Ascending aorta (tissue), 2 donors: ENCODE measurements at regions not wholly inside any gene's neighbourhood (a gene's known extent, or its start where the extent isn't known, plus 50 kb on each side); places are given as distances from the start of the nearest gene placed in this dataset.
A peak's percentile ranks its signal among the peaks of the same experiment; 100 is the strongest.

Source experiments
- DNase-seq, 2 donors: peaks; one replicate each; pipeline ENCODE4 v3.0.0-alpha.2; 2019; ENCODE audit warnings: low spot score in 2 of 2
- H3K27ac ChIP-seq, 2 donors: fragments of 200-600 bp; sonication (generic); one replicate each; pipeline ENCODE4 v1.5.1; 2016 to 2017; ENCODE audit warnings: mild to moderate bottlenecking in 1 of 2
- H3K27me3 ChIP-seq: fragments of 200-600 bp; sonication (generic); one replicate; pipeline ENCODE4 v1.5.1; 2017
- H3K36me3 ChIP-seq, 2 donors: fragments of 200-600 bp; sonication (generic); one replicate each; pipeline ENCODE4 v1.5.1; 2016
- H3K4me1 ChIP-seq, 2 donors: fragments of 200-600 bp; sonication (generic); one replicate each; pipeline ENCODE4 v1.5.1; 2016 to 2017; ENCODE audit warnings: mild to moderate bottlenecking in 1 of 2
- H3K4me3 ChIP-seq, 2 donors: fragments of 200-600 bp; sonication (generic); one replicate each; pipeline ENCODE4 v1.5.1; 2016 to 2017; ENCODE audit warnings: mild to moderate bottlenecking in 1 of 2
- H3K9me3 ChIP-seq, 2 donors: fragments of 200-600 bp; sonication (generic); one replicate each; pipeline ENCODE4 v1.5.1; 2016
- intact Hi-C: fragments of 100-400 bp; cut with DNase I; formaldehyde crosslinking; loops from one replicate; pipeline ENCODE4 v1.15.1; 2023
- TF ChIP-seq, protein P1 (sequence below), 3 experiments: fragments of 200-600 bp in 2 of 3; fragments of 450-650 bp in 1 of 3; sonication (generic) in 2 of 3; IDR thresholded peaks; one replicate each; pipeline ENCODE4 v1.5.1; 2016 to 2019; ENCODE audit warnings: antibody characterized with exemption in 3 of 3, mild to moderate bottlenecking in 1 of 3, moderate library complexity in 1 of 3

DNA sequence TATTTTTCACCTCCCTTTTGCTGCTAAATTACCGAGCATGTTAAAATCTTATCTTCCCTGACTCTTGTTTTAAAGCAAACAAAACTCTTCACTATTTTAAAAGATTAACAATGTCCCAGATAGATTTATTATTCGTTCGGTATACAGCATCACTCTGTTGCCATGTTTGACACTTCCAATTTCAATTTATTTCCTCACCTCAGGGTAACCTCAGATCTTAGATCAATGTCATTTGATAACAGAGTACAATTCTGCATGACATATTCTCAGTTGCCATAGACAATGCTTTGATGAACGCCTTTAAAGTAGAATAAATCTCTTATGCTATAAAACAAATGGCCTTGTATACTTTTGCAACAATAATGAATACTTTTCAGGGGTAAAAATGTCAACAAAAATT lies 1078.1 kb upstream of the IGFBP7 start:
- Histone ChIP-seq H3K4me1 (no peaks in the 10 kb centered on the region), H3K27ac (no peak overlapping the region), H3K36me3 (no peaks in the 10 kb centered on the region), H3K27me3 (no peaks in the 10 kb centered on the region), H3K4me3 (no peak overlapping the region), H3K9me3 (no peaks in the 10 kb centered on the region)
- TF ChIP-seq, protein P1, sequence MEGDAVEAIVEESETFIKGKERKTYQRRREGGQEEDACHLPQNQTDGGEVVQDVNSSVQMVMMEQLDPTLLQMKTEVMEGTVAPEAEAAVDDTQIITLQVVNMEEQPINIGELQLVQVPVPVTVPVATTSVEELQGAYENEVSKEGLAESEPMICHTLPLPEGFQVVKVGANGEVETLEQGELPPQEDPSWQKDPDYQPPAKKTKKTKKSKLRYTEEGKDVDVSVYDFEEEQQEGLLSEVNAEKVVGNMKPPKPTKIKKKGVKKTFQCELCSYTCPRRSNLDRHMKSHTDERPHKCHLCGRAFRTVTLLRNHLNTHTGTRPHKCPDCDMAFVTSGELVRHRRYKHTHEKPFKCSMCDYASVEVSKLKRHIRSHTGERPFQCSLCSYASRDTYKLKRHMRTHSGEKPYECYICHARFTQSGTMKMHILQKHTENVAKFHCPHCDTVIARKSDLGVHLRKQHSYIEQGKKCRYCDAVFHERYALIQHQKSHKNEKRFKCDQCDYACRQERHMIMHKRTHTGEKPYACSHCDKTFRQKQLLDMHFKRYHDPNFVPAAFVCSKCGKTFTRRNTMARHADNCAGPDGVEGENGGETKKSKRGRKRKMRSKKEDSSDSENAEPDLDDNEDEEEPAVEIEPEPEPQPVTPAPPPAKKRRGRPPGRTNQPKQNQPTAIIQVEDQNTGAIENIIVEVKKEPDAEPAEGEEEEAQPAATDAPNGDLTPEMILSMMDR (IDR thresholded peaks at IDR 0.05) = no peak
- intact Hi-C loops = no loop called here
- no peak for DNase-seq

DNA sequence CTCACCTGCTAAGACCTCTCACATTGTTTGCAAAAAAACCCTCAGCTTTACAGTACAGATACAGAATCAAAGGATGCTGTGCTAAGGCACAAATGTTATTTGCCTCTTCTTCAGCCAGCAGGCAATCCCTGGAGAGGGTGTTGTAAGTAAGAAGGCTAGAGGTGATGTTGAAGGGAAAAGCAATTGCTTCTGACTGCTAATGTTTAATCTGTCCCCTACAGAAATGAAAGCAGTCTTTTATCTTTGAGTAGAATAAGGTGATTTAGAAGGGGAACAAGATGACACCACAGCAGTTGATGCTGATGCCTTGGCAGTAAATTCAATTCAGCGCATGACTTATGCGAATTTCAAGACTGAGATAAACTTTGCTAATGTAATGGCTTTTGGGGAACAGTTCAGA lies 1064.8 kb upstream of the IGFBP7 start:
- TF ChIP-seq, protein P1 (IDR thresholded peaks at IDR 0.05) = no peak
- intact Hi-C loops = no loop called here

DNA sequence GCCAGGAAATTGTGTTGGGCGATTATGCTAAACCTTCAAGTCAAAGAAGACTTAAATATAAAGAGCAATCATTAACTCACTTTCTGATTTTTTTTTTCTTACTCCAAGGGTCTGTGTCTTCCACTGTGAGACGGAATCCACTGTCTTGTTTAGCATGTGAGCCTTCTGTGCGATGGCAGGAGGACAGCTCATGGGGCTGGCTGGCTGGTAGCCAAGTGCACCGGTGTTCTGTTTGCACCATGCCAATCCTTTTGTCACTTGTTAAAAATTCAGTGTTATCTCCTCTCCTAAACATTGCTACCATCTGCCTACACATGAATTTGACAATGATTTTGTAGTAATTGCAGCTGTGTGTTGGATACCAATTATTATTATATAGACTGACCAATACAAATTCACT lies 1056.3 kb upstream of the IGFBP7 start:
- H3K4me3 ChIP-seq = no peak overlapping the region
- H3K4me1 ChIP-seq = peaks cover 0 to 2% of the 10 kb centered on the region in 2 donors
- no peak overlapping the region for H3K27ac ChIP-seq
- no peaks in the 10 kb centered on the region for H3K9me3 ChIP-seq
- TF ChIP-seq, protein P1 (IDR thresholded peaks at IDR 0.05) = no peak
- H3K36me3 ChIP-seq = no peaks in the 10 kb centered on the region
- H3K27me3 ChIP-seq = no peaks in the 10 kb centered on the region
- intact Hi-C loops = no loop called here
- no peak for DNase-seq

More for the DNA sequence above, 1064.8 kb upstream of the IGFBP7 start:
- DNase-seq = no peak
- H3K4me1 ChIP-seq = no peaks in the 10 kb centered on the region
- no peak overlapping the region for H3K4me3 ChIP-seq
- no peak overlapping the region for H3K27ac ChIP-seq
- H3K36me3 ChIP-seq = no peaks in the 10 kb centered on the region
- H3K27me3 ChIP-seq = no peaks in the 10 kb centered on the region
- no peaks in the 10 kb centered on the region for H3K9me3 ChIP-seq

DNA sequence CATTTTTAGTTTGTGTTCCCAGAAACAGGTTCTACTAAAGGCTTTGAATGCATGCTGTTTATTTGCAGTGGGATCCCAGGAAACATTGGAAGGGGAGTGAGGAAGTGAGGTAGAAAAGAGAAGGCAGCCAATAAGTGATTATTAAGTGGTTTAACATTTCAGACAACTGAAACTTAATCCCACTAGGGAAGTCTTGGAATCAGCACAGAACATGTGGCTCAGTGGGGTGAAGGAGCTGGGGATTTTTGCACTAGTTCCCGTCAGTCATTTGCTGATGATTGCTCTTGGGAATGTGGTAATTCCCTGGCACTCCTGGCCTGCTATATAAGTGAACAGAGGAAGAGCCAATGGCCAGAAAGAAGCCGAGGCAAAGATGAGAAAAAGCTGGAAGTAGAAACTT lies 1053.0 kb upstream of the IGFBP7 start:
- Histone ChIP-seq H3K36me3 (no peaks in the 10 kb centered on the region), H3K27me3 (no peaks in the 10 kb centered on the region), H3K4me1 (peaks cover 0 to 2% of the 10 kb centered on the region in 2 donors), H3K27ac (peak overlapping the region in 1 of 2 donors; percentile 19), H3K9me3 (no peaks in the 10 kb centered on the region), H3K4me3 (no peak overlapping the region)
- TF ChIP-seq, protein P1 (IDR thresholded peaks at IDR 0.05) = no peak
- peak in 1 of 2 donors; percentile 63 for DNase-seq
- intact Hi-C loops = no loop called here

DNA sequence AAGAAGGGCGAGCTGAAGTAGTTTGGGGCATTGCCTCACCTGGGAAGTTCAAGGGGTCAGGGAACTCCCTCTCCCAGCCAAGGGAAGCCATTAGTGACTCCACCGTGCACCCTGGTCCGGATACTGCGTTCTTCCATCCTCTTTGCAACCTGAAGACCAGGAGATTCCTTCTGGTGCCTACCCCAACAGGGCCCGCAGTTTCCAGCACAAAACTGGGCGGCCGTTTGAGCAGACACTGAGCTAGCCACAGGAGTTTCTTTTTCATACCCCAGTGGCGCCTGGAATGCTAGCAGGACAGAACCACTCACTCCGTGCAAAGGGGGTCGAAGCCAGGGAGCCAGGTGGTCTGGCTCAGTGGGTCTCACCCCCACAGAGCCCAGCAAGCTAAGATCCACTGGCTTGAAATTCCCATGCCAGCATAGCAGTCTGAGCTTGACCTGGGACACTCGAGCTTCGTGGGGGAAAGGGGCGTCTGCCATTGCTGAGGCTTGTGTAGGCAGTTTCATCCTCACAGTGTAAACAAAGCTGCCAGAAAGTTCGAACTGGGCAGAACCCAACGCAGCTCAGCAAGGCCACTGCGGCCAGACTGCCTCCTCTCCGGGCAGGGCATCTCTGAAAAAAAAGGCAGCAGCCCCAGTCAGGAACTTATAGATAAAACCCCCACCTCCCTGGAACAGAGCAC lies 1039.4 kb upstream of the IGFBP7 start:
- intact Hi-C loops = no loop called here
- TF ChIP-seq, protein P1 (IDR thresholded peaks at IDR 0.05) = no peak
- H3K27me3 ChIP-seq = no peaks in the 10 kb centered on the region
- no peaks in the 10 kb centered on the region for H3K4me1 ChIP-seq
- DNase-seq = no peak
- no peak overlapping the region for H3K27ac ChIP-seq
- no peaks in the 10 kb centered on the region for H3K9me3 ChIP-seq
- H3K36me3 ChIP-seq = no peaks in the 10 kb centered on the region
- no peak overlapping the region for H3K4me3 ChIP-seq

DNA sequence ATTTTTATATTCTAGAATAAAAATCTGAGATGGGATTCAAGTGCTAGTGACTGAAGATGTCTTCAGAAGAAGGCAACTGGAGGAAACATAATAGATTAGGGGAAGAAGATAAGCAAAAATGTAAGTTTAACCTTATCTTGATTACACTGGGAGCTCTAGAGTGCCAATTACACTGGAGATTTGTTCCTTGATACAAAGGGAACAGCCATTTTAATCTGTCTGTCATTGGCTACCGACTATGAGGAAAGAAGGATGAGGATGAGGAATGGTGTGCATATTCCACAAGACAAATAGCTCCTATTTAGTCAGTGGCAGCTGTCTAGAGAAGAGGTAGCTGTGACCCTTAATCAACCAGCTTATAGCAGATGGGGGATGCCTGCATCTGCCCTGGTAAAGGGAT lies 1034.5 kb upstream of the IGFBP7 start:
- Histone ChIP-seq H3K9me3 (no peaks in the 10 kb centered on the region), H3K4me1 (no peaks in the 10 kb centered on the region), H3K27me3 (no peaks in the 10 kb centered on the region), H3K27ac (no peak overlapping the region), H3K36me3 (no peaks in the 10 kb centered on the region), H3K4me3 (no peak overlapping the region)
- no peak for DNase-seq
- TF ChIP-seq, protein P1 (IDR thresholded peaks at IDR 0.05) = no peak
- intact Hi-C loops = no loop called here
